HFF-Myc (cell line): ENCODE measurements at regions not wholly inside any gene's neighbourhood (a gene's known extent, or its start where the extent isn't known, plus 50 kb on each side); places are given as distances from the start of the nearest gene placed in this dataset.
"Not testable (repeated sequence)": the region's sequence is repeated elsewhere in the genome, so short reads cannot be mapped to it uniquely, and the experiment has no call there.

ENCODE experiments used
- DNase-seq: peaks from one replicate; pipeline ENCODE4 v3.0.0-alpha.2; 2011; ENCODE audit warnings: low read depth; ENCODE audit errors: extremely low read depth
- H3K4me3 ChIP-seq: replicated peaks from 2 replicates; pipeline ENCODE4 v1.5.1; 2011; ENCODE audit warnings: low read depth, mild to moderate bottlenecking, control low read depth, low read length
- CTCF ChIP-seq: IDR thresholded peaks from 2 replicates; pipeline ENCODE4 v1.5.1; 2012; ENCODE audit warnings: mild to moderate bottlenecking, low read depth, low read length, control low read depth; ENCODE audit errors: missing control alignments

GRCh38 chr3:11910971-11911531 lies 64.4 kb upstream of the TAMM41 start:
- no peak for DNase-seq
- TF ChIP-seq CTCF: no peak
- no peak overlapping the region for H3K4me3 ChIP-seq

GRCh38 chr3:11911887-11912286 lies 65.2 kb upstream of the TAMM41 start:
- not testable (repeated sequence) for DNase-seq, H3K4me3 ChIP-seq

- DNase-seq: no peak
- H3K4me3 ChIP-seq: no peak overlapping the region
- TF ChIP-seq CTCF: no peak
Measured at GRCh38 chr3:11913316-11913715, 66.6 kb upstream of the TAMM41 start.

GRCh38 chr3:11914041-11914440 lies 67.4 kb upstream of the TAMM41 start:
- DNase-seq: no peak
- no peak for TF ChIP-seq CTCF
- H3K4me3 ChIP-seq: no peak overlapping the region

GRCh38 chr3:11914651-11915050 lies 68.0 kb upstream of the TAMM41 start:
- no peak for DNase-seq
- TF ChIP-seq CTCF: no peak
- H3K4me3 ChIP-seq: no peak overlapping the region

GRCh38 chr3:11915621-11916424 lies 69.1 kb upstream of the TAMM41 start:
- TF ChIP-seq CTCF: no peak
- no peak overlapping the region for H3K4me3 ChIP-seq
- DNase-seq: no peak

- H3K4me3 ChIP-seq: not testable (repeated sequence)
Measured at GRCh38 chr3:11916425-11916762, 69.7 kb upstream of the TAMM41 start.

GRCh38 chr3:11917051-11917450 lies 70.4 kb upstream of the TAMM41 start:
- TF ChIP-seq CTCF: no peak
- DNase-seq: no peak

More at GRCh38 chr3:11916425-11916762, 69.7 kb upstream of the TAMM41 start:
- DNase-seq: not testable (repeated sequence)

More at GRCh38 chr3:11917051-11917450, 70.4 kb upstream of the TAMM41 start:
- no peak overlapping the region for H3K4me3 ChIP-seq
